D721Med (cell line): ENCODE measurements at regions not wholly inside any gene's neighbourhood (a gene's known extent, or its start where the extent isn't known, plus 50 kb on each side); places are given as distances from the start of the nearest gene placed in this dataset.

Source experiments
- DNase-seq: peaks from one replicate; pipeline ENCODE4 v3.0.0; 2011; ENCODE audit warnings: low spot score; ENCODE audit not compliant: insufficient read length
- FAIRE-seq: peaks from 2 replicates; lab custom pipeline; 2011; peaks lifted over from hg19 to GRCh38; lab: Jason Lieb, UNC
- CTCF ChIP-seq: IDR thresholded peaks from 2 replicates; pipeline ENCODE4 v1.5.1; 2012; ENCODE audit warnings: mild to moderate bottlenecking, control low read depth; ENCODE audit not compliant: insufficient read depth; ENCODE audit errors: missing control alignments

- TF ChIP-seq CTCF, result no peak
- no peak for FAIRE-seq
- DNase-seq, result no peak
Observed at GRCh38 chr1:213688655-213689054, 299.1 kb upstream of the PROX1 start.

GRCh38 chr1:213689260-213689659 is 298.5 kb upstream of the PROX1 start:
- DNase-seq (no peak), FAIRE-seq (no peak)
- no peak for TF ChIP-seq CTCF

- DNase-seq (no peak), FAIRE-seq (no peak)
- TF ChIP-seq CTCF, result no peak
Observed at GRCh38 chr1:213690341-213690917, 297.3 kb upstream of the PROX1 start.

GRCh38 chr1:213692321-213692720 is 295.5 kb upstream of the PROX1 start:
- DNase-seq (no peak), FAIRE-seq (no peak)
- no peak for TF ChIP-seq CTCF

GRCh38 chr1:213693864-213694263 is 293.9 kb upstream of the PROX1 start:
- FAIRE-seq, result no peak
- no peak for DNase-seq
- no peak for TF ChIP-seq CTCF

- DNase-seq (no peak), FAIRE-seq (no peak)
- no peak for TF ChIP-seq CTCF
Observed at GRCh38 chr1:213697192-213697802, 290.5 kb upstream of the PROX1 start.

GRCh38 chr1:213698092-213698702 is 289.6 kb upstream of the PROX1 start:
- no peak for TF ChIP-seq CTCF
- DNase-seq (no peak), FAIRE-seq (no peak)
